ENCODE measurements at regions not wholly inside any gene's neighbourhood (a gene's known extent, or its start where the extent isn't known, plus 50 kb on each side); places are given as distances from the start of the nearest gene placed in this dataset.

DNA sequence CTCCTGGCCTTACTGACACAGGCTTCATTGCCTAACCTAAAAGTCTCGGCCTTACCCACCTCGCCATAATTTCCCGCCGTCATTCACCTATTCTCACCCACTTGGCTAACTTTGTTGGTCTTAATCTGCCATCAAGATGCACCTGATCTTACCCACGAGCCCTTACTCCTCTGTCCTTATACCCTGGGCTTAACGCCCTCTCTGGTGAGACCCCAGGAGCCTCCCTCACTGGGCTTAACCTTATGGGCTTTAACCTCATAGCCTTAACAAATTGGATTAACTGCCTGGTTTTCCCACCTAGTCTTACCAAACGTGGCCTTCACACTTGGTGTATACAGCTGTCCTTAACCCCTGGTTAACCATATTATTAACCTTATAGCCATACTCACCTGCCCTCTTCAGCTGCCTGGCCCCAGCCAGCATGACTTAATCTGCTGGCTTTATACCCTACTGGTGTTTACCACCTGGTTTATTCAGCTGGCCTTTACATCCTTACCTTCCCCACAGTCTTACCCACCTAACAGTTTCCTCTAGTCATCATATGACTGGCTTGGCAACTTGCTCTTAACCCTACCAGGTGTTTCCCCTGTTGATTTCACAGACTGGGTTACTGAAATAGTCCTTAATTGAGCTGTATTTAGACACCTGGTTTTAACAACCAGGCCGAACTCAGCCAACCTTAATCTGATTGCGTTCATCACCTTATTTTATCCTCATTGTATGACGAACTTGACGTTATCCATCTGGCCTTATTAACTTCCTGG, 132.0 kb upstream of the ZSWIM2 start:
- POLR2A ChIA-PET: no interaction called here
- no peak for TF ChIP-seq ARNT (IDR thresholded peaks at IDR 0.05)
- TF ChIP-seq, protein P1, sequence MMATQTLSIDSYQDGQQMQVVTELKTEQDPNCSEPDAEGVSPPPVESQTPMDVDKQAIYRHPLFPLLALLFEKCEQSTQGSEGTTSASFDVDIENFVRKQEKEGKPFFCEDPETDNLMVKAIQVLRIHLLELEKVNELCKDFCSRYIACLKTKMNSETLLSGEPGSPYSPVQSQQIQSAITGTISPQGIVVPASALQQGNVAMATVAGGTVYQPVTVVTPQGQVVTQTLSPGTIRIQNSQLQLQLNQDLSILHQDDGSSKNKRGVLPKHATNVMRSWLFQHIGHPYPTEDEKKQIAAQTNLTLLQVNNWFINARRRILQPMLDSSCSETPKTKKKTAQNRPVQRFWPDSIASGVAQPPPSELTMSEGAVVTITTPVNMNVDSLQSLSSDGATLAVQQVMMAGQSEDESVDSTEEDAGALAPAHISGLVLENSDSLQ (IDR thresholded peaks at IDR 0.05): no peak
- TF ChIP-seq CTBP1 (IDR thresholded peaks at IDR 0.05; ENCODE audit: borderline replicate concordance): no peak
- TF ChIP-seq LEF1 (IDR thresholded peaks at IDR 0.05; ENCODE audit: borderline replicate concordance): no peak
- TF ChIP-seq TARDBP (IDR thresholded peaks at IDR 0.05): no peak
- no peak for DNase-seq (ENCODE audit: extremely low spot score)
- CTCF ChIA-PET: no interaction called here

DNA sequence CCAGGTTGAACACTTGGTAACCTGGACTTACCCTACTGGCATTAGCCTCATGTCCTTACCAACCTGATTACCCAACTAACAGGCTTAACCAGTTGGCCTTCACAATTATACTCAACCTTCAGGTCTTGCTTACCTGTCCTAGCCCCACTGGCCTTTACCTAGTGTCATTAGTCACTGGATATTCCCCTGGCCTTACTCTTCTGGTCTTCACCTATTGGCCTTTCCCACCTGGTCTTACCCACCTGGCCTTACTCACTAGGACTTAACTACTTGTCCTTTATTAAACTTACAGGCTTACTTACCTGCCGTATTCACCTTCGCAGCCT, 131.1 kb upstream of the ZSWIM2 start:
- TF ChIP-seq FOXK2 (IDR thresholded peaks at IDR 0.05) (no peak), FOXA1 (IDR thresholded peaks at IDR 0.05) (no peak), NFRKB (IDR thresholded peaks at IDR 0.05) (no peak), FOXM1 (IDR thresholded peaks at IDR 0.05; ENCODE audit: borderline replicate concordance) (no peak), BHLHE40 (IDR thresholded peaks at IDR 0.05; ENCODE audit: borderline replicate concordance) (no peak), ELF4 (IDR thresholded peaks at IDR 0.05) (no peak), L3MBTL2 (conservative IDR thresholded peaks at IDR 0.05) (no peak), LEF1 (IDR thresholded peaks at IDR 0.05; ENCODE audit: borderline replicate concordance) (no peak), ZNF384 (IDR thresholded peaks at IDR 0.05) (no peak), HDGF (IDR thresholded peaks at IDR 0.05; ENCODE audit: borderline replicate concordance) (no peak)
- TF ChIP-seq, protein P1 (IDR thresholded peaks at IDR 0.05): no peak
- ChIA-PET POLR2A (no interaction called here), CTCF (no interaction called here)
- no peak for DNase-seq (ENCODE audit: extremely low spot score)

DNA sequence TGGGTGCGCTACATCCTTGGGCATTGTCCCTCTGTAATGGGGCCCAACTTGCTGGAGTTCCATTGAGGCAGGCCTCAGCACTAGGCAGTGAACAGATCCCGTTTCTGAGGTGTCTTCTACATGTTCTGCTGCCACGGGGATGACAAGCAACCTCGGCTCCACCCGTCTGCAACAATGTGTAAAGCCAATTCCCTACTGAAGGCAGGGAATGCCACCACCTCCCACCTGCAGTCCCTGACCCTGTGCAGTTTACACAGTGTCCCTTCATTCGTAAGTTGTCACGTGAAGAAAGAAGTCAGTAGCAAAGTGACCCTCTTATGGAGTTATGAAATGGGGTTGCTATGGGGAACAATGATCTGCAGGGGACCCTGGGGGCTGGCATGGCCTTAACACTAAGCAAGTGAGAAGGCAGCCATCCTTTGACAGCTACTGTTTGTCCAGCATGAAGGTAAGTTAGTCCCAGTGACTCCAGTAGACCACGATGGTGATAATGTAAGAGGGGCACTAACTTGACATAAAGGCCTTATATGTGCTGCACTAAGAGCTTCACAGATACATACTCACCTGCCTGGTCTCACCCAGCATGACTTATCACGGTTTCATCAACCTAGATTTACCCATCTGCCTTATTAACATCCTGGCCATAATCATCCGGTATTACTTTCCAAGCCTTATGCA, 130.6 kb upstream of the ZSWIM2 start:
- DNase-seq (ENCODE audit: extremely low spot score): no peak
- CTCF ChIA-PET: no interaction called here
- POLR2A ChIA-PET: no interaction called here
- TF ChIP-seq BHLHE40 (IDR thresholded peaks at IDR 0.05; ENCODE audit: borderline replicate concordance) (no peak), FOXA1 (IDR thresholded peaks at IDR 0.05) (no peak), ELF4 (IDR thresholded peaks at IDR 0.05) (no peak), NFRKB (IDR thresholded peaks at IDR 0.05) (no peak), SUZ12 (IDR thresholded peaks at IDR 0.05) (no peak), FOXK2 (IDR thresholded peaks at IDR 0.05) (no peak), LEF1 (IDR thresholded peaks at IDR 0.05; ENCODE audit: borderline replicate concordance) (no peak), L3MBTL2 (conservative IDR thresholded peaks at IDR 0.05) (no peak), ZNF384 (IDR thresholded peaks at IDR 0.05) (no peak), TARDBP (IDR thresholded peaks at IDR 0.05) (no peak), FOXM1 (IDR thresholded peaks at IDR 0.05; ENCODE audit: borderline replicate concordance) (no peak), ARNT (IDR thresholded peaks at IDR 0.05) (no peak), HDGF (IDR thresholded peaks at IDR 0.05; ENCODE audit: borderline replicate concordance) (no peak)
- TF ChIP-seq, protein P1 (IDR thresholded peaks at IDR 0.05): no peak

DNA sequence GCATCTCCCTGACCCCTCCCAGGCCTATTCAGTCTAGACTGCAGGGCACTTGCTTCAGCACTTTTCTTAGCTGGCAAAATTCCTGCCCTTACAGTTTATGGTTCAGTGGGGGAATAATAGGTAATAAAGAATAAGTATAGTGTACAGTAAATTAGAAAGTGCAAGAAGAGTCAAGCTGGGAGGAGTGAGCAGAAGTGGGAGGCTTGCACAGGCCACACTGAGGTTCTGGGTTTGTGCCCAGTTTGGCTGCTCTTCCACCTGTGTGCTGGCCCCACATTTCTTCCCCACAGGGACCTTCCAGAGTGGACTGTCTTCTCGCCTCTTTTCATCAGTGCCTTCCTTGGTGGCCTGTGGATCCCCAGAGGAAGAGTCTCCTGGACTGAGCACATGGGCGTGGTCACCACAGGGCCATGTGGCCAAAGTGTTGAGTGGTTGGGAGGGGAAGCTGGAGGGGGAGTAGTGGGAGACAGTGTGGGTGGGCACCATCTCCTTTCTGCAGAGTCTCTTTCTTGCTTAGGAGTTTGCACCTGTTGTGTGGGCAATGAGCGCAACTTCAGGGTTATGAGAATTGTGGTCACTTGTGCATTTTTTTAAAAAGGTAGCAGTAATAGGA, 128.6 kb upstream of the ZSWIM2 start:
- ChIA-PET POLR2A (no interaction called here), CTCF (no interaction called here)
- DNase-seq (ENCODE audit: extremely low spot score): no peak
- TF ChIP-seq TARDBP (IDR thresholded peaks at IDR 0.05): no peak
- TF ChIP-seq ELF4 (IDR thresholded peaks at IDR 0.05): no peak
- no peak for TF ChIP-seq ZNF384 (IDR thresholded peaks at IDR 0.05)
- TF ChIP-seq SUZ12 (IDR thresholded peaks at IDR 0.05): no peak
- TF ChIP-seq CTBP1 (IDR thresholded peaks at IDR 0.05; ENCODE audit: borderline replicate concordance): no peak
- no peak for TF ChIP-seq L3MBTL2 (conservative IDR thresholded peaks at IDR 0.05)
- TF ChIP-seq BHLHE40 (IDR thresholded peaks at IDR 0.05; ENCODE audit: borderline replicate concordance): no peak
- no peak for TF ChIP-seq LEF1 (IDR thresholded peaks at IDR 0.05; ENCODE audit: borderline replicate concordance)
- no peak for TF ChIP-seq NFRKB (IDR thresholded peaks at IDR 0.05)
- no peak for TF ChIP-seq ARNT (IDR thresholded peaks at IDR 0.05)
- TF ChIP-seq FOXK2 (IDR thresholded peaks at IDR 0.05): no peak
- TF ChIP-seq SP1 (IDR thresholded peaks at IDR 0.05): no peak
- no peak for TF ChIP-seq FOXA1 (IDR thresholded peaks at IDR 0.05)
- TF ChIP-seq HDGF (IDR thresholded peaks at IDR 0.05; ENCODE audit: borderline replicate concordance): no peak
- TF ChIP-seq, protein P1 (IDR thresholded peaks at IDR 0.05): no peak
- no peak for TF ChIP-seq FOXM1 (IDR thresholded peaks at IDR 0.05; ENCODE audit: borderline replicate concordance)

DNA sequence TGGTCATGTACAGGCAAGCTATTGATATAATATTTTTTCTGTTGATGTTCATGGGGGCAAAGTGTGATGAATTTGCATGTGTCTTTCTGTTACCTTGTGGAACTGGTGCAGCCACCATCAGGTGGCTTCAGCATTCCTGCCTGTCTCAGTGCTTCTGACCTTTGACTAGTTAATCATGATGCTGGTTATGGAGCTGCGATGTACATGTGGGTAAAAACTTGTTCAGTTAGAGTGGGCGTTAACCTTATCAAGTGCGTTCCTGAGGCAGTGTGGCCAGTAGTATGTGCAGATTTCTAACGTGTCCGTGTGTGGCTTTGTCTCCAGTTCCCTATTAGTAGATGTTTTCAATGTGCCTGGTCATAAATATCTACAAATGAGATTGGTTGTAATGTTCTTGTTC, 127.4 kb upstream of the ZSWIM2 start:
- CTCF ChIA-PET: interaction anchor here (0.6 kb wide), 1 partner anchor 162 kb away, joined by 4 read pairs; no protein-coding TSS in a partner anchor
- TF ChIP-seq, protein P1 (IDR thresholded peaks at IDR 0.05): no peak
- no peak for TF ChIP-seq L3MBTL2 (conservative IDR thresholded peaks at IDR 0.05)
- no peak for TF ChIP-seq FOXA1 (IDR thresholded peaks at IDR 0.05)
- no peak for TF ChIP-seq ELF4 (IDR thresholded peaks at IDR 0.05)
- no peak for TF ChIP-seq BHLHE40 (IDR thresholded peaks at IDR 0.05; ENCODE audit: borderline replicate concordance)
- no peak for TF ChIP-seq NFRKB (IDR thresholded peaks at IDR 0.05)
- TF ChIP-seq ZNF384 (IDR thresholded peaks at IDR 0.05): no peak
- TF ChIP-seq SUZ12 (IDR thresholded peaks at IDR 0.05): no peak
- TF ChIP-seq HDGF (IDR thresholded peaks at IDR 0.05; ENCODE audit: borderline replicate concordance): no peak
- TF ChIP-seq FOXM1 (IDR thresholded peaks at IDR 0.05; ENCODE audit: borderline replicate concordance): no peak
- no peak for TF ChIP-seq SP1 (IDR thresholded peaks at IDR 0.05)
- no peak for TF ChIP-seq TARDBP (IDR thresholded peaks at IDR 0.05)
- TF ChIP-seq FOXK2 (IDR thresholded peaks at IDR 0.05): no peak
- no peak for TF ChIP-seq CTBP1 (IDR thresholded peaks at IDR 0.05; ENCODE audit: borderline replicate concordance)
- no peak for TF ChIP-seq LEF1 (IDR thresholded peaks at IDR 0.05; ENCODE audit: borderline replicate concordance)
- no peak for TF ChIP-seq ARNT (IDR thresholded peaks at IDR 0.05)
- no peak for DNase-seq (ENCODE audit: extremely low spot score)
- POLR2A ChIA-PET: no interaction called here
